HCT116 (cell line): ENCODE measurements at regions not wholly inside any gene's neighbourhood (a gene's known extent, or its start where the extent isn't known, plus 50 kb on each side); places are given as distances from the start of the nearest gene placed in this dataset.

Experiments used
- ATAC-seq: fragments of 200-7000 bp; cut with Tn5 transposase; 2 replicates; pipeline ENCODE4 v1.9.1; 2020; ENCODE audit warnings: mild to moderate bottlenecking, moderate library complexity
- BruUV-seq: library from RNA; stranded (reverse); fragments of 400-500 nt; replicated peaks from 2 replicates; lab custom pipeline; 2021; lab: Mats Ljungman, UMichigan
- CTCF ChIA-PET: fragments of 300-600 bp; sonication (Branson Sonifier 250); formaldehyde crosslinking; loops from one replicate; lab custom pipeline; 2021; ENCODE audit warnings: antibody characterized with exemption; lab: Charles Lee
- POLR2A ChIA-PET: fragments of 300-600, 350-600 bp; sonication (Branson Sonifier 250); formaldehyde crosslinking; loops from one replicate; lab custom pipeline; 2021; ENCODE audit warnings: antibody characterized with exemption; lab: Charles Lee
- RAD21 ChIA-PET, 2 experiments: fragments of 300-600 bp; sonication (Branson Sonifier 250); formaldehyde crosslinking; loops; one replicate each; lab custom pipeline; 2023; ENCODE audit warnings: low total read pairs in 2 of 2; ENCODE audit not compliant: uncharacterized antibody in 2 of 2, unreplicated experiment in 2 of 2, low non-redundant PET in 1 of 2; lab: Charles Lee
- DNase-seq: peaks from one replicate; pipeline ENCODE4 v3.0.0-alpha.2; 2010; ENCODE audit warnings: low read depth, low spot score
- H2AFZ ChIP-seq: fragments of 200-600 bp; shearing (Covaris generic), sonication (generic); 2 replicates; pipeline ENCODE4 v1.6.1; 2017; ENCODE audit warnings: low read depth, mixed run types, mixed read lengths, antibody characterized with exemption, low read length; ENCODE audit not compliant: poor library complexity, severe bottlenecking
- H3K27ac ChIP-seq: 2 replicates; pipeline ENCODE4 v1.5.1; 2012; ENCODE audit warnings: low read depth, low read length
- H3K27me3 ChIP-seq: fragments of 200-600 bp; sonication (generic); 2 replicates; pipeline ENCODE4 v1.6.1; 2016; ENCODE audit warnings: mixed run types, low read length, mixed read lengths; ENCODE audit not compliant: insufficient read depth
- H3K36me3 ChIP-seq, 2 experiments: fragments of 200-500 bp in 1 of 2; fragments of 200-600 bp in 1 of 2; sonication (Bioruptor generic) in 1 of 2; sonication (generic) in 1 of 2; 2 replicates each; pipeline versions ENCODE4 v1.5.1 to v1.6.1; 2014 to 2016; ENCODE audit warnings: low read length in 2 of 2, inconsistent platforms in 1 of 2, mixed read lengths in 1 of 2, mixed run types in 1 of 2; ENCODE audit not compliant: insufficient read depth in 2 of 2, control insufficient read depth in 1 of 2
- H3K4me1 ChIP-seq, 2 experiments: fragments of 200-600 bp in 1 of 2; sonication (generic) in 1 of 2; 2 replicates each; pipeline versions ENCODE4 v1.5.1 to v1.6.1; 2012 to 2017; ENCODE audit warnings: low read length in 2 of 2, inconsistent platforms in 1 of 2, mild to moderate bottlenecking in 1 of 2, mixed read lengths in 1 of 2, mixed run types in 1 of 2, moderate library complexity in 1 of 2; ENCODE audit not compliant: insufficient read depth in 2 of 2, control insufficient read depth in 1 of 2
- H3K4me2 ChIP-seq: fragments of 200-600 bp; sonication (generic); 2 replicates; pipeline ENCODE4 v1.6.1; 2017; ENCODE audit warnings: mixed run types, low read length, mixed read lengths
- H3K4me3 ChIP-seq, 2 experiments: fragments of 200-600 bp in 1 of 2; sonication (generic) in 1 of 2; replicated peaks in 1 of 2; 2 replicates each; pipeline ENCODE4 v1.5.1; 2011 to 2016; ENCODE audit warnings: low read length in 2 of 2, control low read depth in 1 of 2, low read depth in 1 of 2, mild to moderate bottlenecking in 1 of 2, mixed read lengths in 1 of 2, mixed run types in 1 of 2
- H3K79me2 ChIP-seq: fragments of 200-600 bp; sonication (generic); 2 replicates; pipeline ENCODE4 v1.6.1; 2017; ENCODE audit warnings: mild to moderate bottlenecking, mixed run types, low read length, moderate library complexity, mixed read lengths; ENCODE audit not compliant: insufficient read depth
- H3K9ac ChIP-seq: fragments of 200-600 bp; sonication (generic); 2 replicates; pipeline ENCODE4 v1.6.1; 2016; ENCODE audit warnings: low read length, mixed read lengths
- H3K9me2 ChIP-seq: fragments of 200-600 bp; sonication (generic), shearing (Covaris generic); 2 replicates; pipeline ENCODE4 v1.6.1; 2017; ENCODE audit warnings: mixed run types, mild to moderate bottlenecking, moderate library complexity; ENCODE audit not compliant: insufficient read depth
- H3K9me3 ChIP-seq, 2 experiments: fragments of 200-500 bp in 1 of 2; fragments of 200-600 bp in 1 of 2; sonication (Bioruptor generic) in 1 of 2; sonication (generic) in 1 of 2; 2 replicates each; pipeline ENCODE4 v1.6.1; 2014 to 2017; ENCODE audit warnings: low read length in 2 of 2, mixed read lengths in 2 of 2, inconsistent platforms in 1 of 2, low read depth in 1 of 2, mild to moderate bottlenecking in 1 of 2, mixed run types in 1 of 2, moderate library complexity in 1 of 2; ENCODE audit not compliant: control insufficient read depth in 1 of 2, insufficient read depth in 1 of 2
- H4K20me1 ChIP-seq: fragments of 200-600 bp; sonication (generic), shearing (Covaris generic); 2 replicates; pipeline ENCODE4 v1.6.1; 2017; ENCODE audit warnings: mixed run types, mild to moderate bottlenecking, moderate library complexity; ENCODE audit not compliant: insufficient read depth
- CBX3 ChIP-seq: IDR thresholded peaks from 2 replicates; pipeline ENCODE4 v1.6.1; 2012; ENCODE audit warnings: low read depth
- CEBPB ChIP-seq: IDR thresholded peaks from 2 replicates; pipeline ENCODE4 v1.6.1; 2012; ENCODE audit warnings: low read depth
- EGR1 ChIP-seq: IDR thresholded peaks from 2 replicates; pipeline ENCODE4 v1.6.1; 2012; ENCODE audit warnings: low read depth
- EZH2 ChIP-seq: fragments of 200-600 bp; sonication (generic); IDR thresholded peaks from 2 replicates; pipeline ENCODE4 v1.6.1; 2017; ENCODE audit warnings: antibody characterized with exemption, mixed run types
- EZH2phosphoT487 ChIP-seq: fragments of 200-600 bp; IDR thresholded peaks from 2 replicates; pipeline ENCODE4 v1.6.1; 2018; ENCODE audit warnings: antibody characterized with exemption, borderline replicate concordance
- FOSL1 ChIP-seq: IDR thresholded peaks from 2 replicates; pipeline ENCODE4 v1.6.1; 2012; ENCODE audit warnings: low read depth
- JUND ChIP-seq: IDR thresholded peaks from 2 replicates; pipeline ENCODE4 v1.6.1; 2012
- POLR2AphosphoS5 ChIP-seq: IDR thresholded peaks from 2 replicates; pipeline ENCODE4 v1.6.1; 2011; ENCODE audit warnings: mild to moderate bottlenecking, low read depth, low read length, moderate library complexity
- RAD21 ChIP-seq: IDR thresholded peaks from 2 replicates; pipeline ENCODE4 v1.6.1; 2012; ENCODE audit warnings: low read depth, mild to moderate bottlenecking
- SP1 ChIP-seq: IDR thresholded peaks from 2 replicates; pipeline ENCODE4 v1.6.1; 2012; ENCODE audit warnings: low read depth
- SRF ChIP-seq: IDR thresholded peaks from 2 replicates; pipeline ENCODE4 v1.6.1; 2012; ENCODE audit warnings: low read depth
- TCF7L2 ChIP-seq: IDR thresholded peaks from 2 replicates; pipeline ENCODE4 v1.7.0; 2011; ENCODE audit warnings: borderline replicate concordance, inconsistent platforms; ENCODE audit not compliant: insufficient read depth, insufficient read length; ENCODE audit errors: extremely low read depth
- YY1 ChIP-seq: IDR thresholded peaks from 2 replicates; pipeline ENCODE4 v1.6.1; 2011; ENCODE audit warnings: low read length, low read depth, moderate library complexity, mild to moderate bottlenecking; ENCODE audit not compliant: insufficient replicate concordance; ENCODE audit errors: extremely low read depth
- ZFX ChIP-seq: fragments of 450-650 bp; IDR thresholded peaks from 2 replicates; pipeline ENCODE4 v1.6.1; 2017
- ZNF274 ChIP-seq: fragments of 200-500 bp; sonication (Bioruptor generic); IDR thresholded peaks from 2 replicates; pipeline ENCODE4 v1.6.1; 2014; ENCODE audit warnings: mild to moderate bottlenecking, low read depth, low read length, inconsistent platforms
- intact Hi-C: fragments of 100-400 bp; cut with micrococcal nuclease; formaldehyde crosslinking; loops from 2 replicates; pipeline ENCODE4 v1.10.0; 2022
- TF ChIP-seq, protein P1 (sequence below): IDR thresholded peaks from 2 replicates; pipeline ENCODE4 v1.6.1; 2012
- TF ChIP-seq, protein P2 (sequence below), 3 experiments: fragments of 200-600 bp in 1 of 3; sonication (generic) in 1 of 3; IDR thresholded peaks in 2 of 3; conservative IDR thresholded peaks in 1 of 3; 2 replicates each; pipeline ENCODE4 v1.5.1; 2012 to 2017; ENCODE audit warnings: low read depth in 2 of 3, low read length in 2 of 3, antibody characterized with exemption in 1 of 3, borderline replicate concordance in 1 of 3, control low read depth in 1 of 3, mild to moderate bottlenecking in 1 of 3, mixed read lengths in 1 of 3, mixed run types in 1 of 3, moderate library complexity in 1 of 3; ENCODE audit not compliant: insufficient read depth in 1 of 3
- TF ChIP-seq, protein P3 (sequence below): IDR thresholded peaks from 2 replicates; pipeline ENCODE4 v1.6.1; 2012
- TF ChIP-seq, protein P4 (sequence below): IDR thresholded peaks from 2 replicates; pipeline ENCODE4 v1.6.1; 2012; ENCODE audit warnings: low read depth
- TF ChIP-seq, protein P5 (sequence below): IDR thresholded peaks from 2 replicates; pipeline ENCODE4 v1.6.1; 2011; ENCODE audit warnings: mild to moderate bottlenecking, low read length, moderate library complexity; ENCODE audit not compliant: insufficient replicate concordance; ENCODE audit errors: extremely low read depth

DNA sequence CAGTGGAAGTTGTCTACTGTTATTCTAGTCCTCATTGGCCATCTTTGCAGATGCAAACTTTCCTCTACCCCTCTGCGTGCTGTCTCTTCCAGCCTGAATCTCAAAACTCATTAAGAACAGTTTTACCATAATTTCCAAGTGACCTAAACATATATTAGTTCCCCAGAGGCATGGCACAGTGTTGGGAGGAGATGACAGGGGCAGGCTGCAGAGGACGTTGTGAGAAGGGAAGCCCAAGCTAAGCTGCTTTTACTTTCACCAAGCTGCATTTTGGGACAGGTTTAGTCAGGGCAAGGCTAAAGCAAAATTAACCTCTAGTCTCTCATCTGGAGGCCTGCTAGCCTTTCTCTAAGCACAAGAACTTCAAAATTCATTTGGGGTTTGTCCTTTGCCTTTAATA, 318.6 kb upstream of the SATB1 start:
- TF ChIP-seq POLR2AphosphoS5 (no peak), EZH2 (no peak), EGR1 (no peak), SP1 (no peak), FOSL1 (no peak), YY1 (no peak), ZNF274 (no peak), SRF (no peak), TCF7L2 (no peak), CBX3 (no peak), ZFX (no peak), JUND (no peak), RAD21 (no peak), CEBPB (no peak), EZH2phosphoT487 (no peak)
- TF ChIP-seq, protein P1, sequence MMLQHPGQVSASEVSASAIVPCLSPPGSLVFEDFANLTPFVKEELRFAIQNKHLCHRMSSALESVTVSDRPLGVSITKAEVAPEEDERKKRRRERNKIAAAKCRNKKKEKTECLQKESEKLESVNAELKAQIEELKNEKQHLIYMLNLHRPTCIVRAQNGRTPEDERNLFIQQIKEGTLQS = no peak
- TF ChIP-seq, protein P2, sequence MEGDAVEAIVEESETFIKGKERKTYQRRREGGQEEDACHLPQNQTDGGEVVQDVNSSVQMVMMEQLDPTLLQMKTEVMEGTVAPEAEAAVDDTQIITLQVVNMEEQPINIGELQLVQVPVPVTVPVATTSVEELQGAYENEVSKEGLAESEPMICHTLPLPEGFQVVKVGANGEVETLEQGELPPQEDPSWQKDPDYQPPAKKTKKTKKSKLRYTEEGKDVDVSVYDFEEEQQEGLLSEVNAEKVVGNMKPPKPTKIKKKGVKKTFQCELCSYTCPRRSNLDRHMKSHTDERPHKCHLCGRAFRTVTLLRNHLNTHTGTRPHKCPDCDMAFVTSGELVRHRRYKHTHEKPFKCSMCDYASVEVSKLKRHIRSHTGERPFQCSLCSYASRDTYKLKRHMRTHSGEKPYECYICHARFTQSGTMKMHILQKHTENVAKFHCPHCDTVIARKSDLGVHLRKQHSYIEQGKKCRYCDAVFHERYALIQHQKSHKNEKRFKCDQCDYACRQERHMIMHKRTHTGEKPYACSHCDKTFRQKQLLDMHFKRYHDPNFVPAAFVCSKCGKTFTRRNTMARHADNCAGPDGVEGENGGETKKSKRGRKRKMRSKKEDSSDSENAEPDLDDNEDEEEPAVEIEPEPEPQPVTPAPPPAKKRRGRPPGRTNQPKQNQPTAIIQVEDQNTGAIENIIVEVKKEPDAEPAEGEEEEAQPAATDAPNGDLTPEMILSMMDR (IDR thresholded peaks at IDR 0.05 in 2 of 3, conservative IDR thresholded peaks at IDR 0.05 in 1 of 3; ENCODE audit: borderline replicate concordance in 1 of 3, insufficient read depth in 1 of 3, low read depth in 2 of 3, low read length in 2 of 3) = no peak
- TF ChIP-seq, protein P3, sequence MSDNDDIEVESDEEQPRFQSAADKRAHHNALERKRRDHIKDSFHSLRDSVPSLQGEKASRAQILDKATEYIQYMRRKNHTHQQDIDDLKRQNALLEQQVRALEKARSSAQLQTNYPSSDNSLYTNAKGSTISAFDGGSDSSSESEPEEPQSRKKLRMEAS = no peak
- TF ChIP-seq, protein P4, sequence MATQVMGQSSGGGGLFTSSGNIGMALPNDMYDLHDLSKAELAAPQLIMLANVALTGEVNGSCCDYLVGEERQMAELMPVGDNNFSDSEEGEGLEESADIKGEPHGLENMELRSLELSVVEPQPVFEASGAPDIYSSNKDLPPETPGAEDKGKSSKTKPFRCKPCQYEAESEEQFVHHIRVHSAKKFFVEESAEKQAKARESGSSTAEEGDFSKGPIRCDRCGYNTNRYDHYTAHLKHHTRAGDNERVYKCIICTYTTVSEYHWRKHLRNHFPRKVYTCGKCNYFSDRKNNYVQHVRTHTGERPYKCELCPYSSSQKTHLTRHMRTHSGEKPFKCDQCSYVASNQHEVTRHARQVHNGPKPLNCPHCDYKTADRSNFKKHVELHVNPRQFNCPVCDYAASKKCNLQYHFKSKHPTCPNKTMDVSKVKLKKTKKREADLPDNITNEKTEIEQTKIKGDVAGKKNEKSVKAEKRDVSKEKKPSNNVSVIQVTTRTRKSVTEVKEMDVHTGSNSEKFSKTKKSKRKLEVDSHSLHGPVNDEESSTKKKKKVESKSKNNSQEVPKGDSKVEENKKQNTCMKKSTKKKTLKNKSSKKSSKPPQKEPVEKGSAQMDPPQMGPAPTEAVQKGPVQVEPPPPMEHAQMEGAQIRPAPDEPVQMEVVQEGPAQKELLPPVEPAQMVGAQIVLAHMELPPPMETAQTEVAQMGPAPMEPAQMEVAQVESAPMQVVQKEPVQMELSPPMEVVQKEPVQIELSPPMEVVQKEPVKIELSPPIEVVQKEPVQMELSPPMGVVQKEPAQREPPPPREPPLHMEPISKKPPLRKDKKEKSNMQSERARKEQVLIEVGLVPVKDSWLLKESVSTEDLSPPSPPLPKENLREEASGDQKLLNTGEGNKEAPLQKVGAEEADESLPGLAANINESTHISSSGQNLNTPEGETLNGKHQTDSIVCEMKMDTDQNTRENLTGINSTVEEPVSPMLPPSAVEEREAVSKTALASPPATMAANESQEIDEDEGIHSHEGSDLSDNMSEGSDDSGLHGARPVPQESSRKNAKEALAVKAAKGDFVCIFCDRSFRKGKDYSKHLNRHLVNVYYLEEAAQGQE = no peak
- TF ChIP-seq, protein P5, sequence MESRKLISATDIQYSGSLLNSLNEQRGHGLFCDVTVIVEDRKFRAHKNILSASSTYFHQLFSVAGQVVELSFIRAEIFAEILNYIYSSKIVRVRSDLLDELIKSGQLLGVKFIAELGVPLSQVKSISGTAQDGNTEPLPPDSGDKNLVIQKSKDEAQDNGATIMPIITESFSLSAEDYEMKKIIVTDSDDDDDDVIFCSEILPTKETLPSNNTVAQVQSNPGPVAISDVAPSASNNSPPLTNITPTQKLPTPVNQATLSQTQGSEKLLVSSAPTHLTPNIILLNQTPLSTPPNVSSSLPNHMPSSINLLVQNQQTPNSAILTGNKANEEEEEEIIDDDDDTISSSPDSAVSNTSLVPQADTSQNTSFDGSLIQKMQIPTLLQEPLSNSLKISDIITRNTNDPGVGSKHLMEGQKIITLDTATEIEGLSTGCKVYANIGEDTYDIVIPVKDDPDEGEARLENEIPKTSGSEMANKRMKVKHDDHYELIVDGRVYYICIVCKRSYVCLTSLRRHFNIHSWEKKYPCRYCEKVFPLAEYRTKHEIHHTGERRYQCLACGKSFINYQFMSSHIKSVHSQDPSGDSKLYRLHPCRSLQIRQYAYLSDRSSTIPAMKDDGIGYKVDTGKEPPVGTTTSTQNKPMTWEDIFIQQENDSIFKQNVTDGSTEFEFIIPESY = no peak
- Histone ChIP-seq H3K36me3 (no peaks in the 10 kb centered on the region), H3K27ac (no peak overlapping the region), H3K4me3 (no peak overlapping the region), H3K9ac (no peak overlapping the region), H3K79me2 (no peaks in the 10 kb centered on the region), H3K4me1 (no peaks in the 10 kb centered on the region), H3K4me2 (no peak overlapping the region), H2AFZ (no peak overlapping the region), H3K9me2 (no peaks in the 10 kb centered on the region), H3K9me3 (no peaks in the 10 kb centered on the region), H4K20me1 (no peaks in the 10 kb centered on the region), H3K27me3 (no peaks in the 10 kb centered on the region)
- DNase-seq = no peak
- BruUV-seq = no TSS peak
- intact Hi-C loops = no loop called here
- ATAC-seq = no peak
- RAD21 ChIA-PET = no interaction called here
- CTCF ChIA-PET = no interaction called here
- POLR2A ChIA-PET = no interaction called here
